HG03025 (cell line): ENCODE measurements at regions not wholly inside any gene's neighbourhood (a gene's known extent, or its start where the extent isn't known, plus 50 kb on each side); places are given as distances from the start of the nearest gene placed in this dataset.
"Not testable (repeated sequence)": the region's sequence is repeated elsewhere in the genome, so short reads cannot be mapped to it uniquely, and the experiment has no call there.

Experiments used
- ATAC-seq: cut with Tn5 transposase; IDR thresholded peaks from one replicate; pipeline ENCODE4 v1.9.1; 2021; ENCODE audit warnings: mild to moderate bottlenecking, moderate library complexity; ENCODE audit not compliant: unreplicated experiment, low FRiP score

- peak; percentile 5 for ATAC-seq
Observed at GRCh38 chr15:69666441-69666882, 213.8 kb downstream of the RPLP1 start.

DNA sequence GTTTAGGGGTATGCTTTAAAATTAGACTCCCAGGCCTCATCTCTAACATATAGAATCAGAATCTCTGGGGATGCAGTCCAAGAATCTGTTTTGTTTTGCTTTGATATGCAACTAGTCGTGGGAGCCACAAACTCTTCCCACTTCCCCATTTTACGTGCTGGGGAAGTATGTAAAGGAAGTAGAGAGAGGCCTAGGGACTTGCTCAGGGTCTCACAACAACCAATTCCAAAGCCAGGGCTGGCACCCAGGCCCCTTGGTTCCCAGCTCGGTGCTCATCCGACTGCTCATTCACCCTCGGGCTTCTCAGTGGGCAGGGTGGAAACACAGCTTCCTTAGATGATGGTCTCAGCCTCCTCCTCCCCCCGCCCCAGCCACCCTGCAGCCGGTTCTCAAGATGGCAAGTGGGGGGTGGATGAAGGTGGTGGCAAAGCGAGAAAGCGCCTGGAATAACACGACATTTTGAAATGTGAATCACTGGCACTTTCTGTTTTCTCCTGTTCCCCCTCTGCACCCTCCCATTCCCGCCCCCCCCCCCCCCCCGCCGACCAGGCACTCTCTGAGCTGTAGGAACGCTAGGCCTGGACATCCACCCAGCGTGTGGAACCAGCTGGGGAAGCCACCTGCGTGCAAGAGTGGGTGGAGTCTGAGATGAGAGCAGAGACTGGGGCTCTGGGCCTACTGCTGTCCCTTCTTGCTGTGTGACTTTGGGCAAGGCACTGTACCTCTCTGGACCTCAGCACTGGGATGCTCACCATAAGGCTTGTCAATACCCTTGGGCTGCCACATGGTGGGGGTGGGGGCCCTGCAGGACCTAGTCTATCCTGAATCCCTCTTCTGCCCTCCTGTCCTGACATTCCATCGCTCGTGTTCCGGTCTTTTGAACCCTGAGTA is 214.5 kb downstream of the RPLP1 start:
- ATAC-seq: peak; percentile 44

DNA sequence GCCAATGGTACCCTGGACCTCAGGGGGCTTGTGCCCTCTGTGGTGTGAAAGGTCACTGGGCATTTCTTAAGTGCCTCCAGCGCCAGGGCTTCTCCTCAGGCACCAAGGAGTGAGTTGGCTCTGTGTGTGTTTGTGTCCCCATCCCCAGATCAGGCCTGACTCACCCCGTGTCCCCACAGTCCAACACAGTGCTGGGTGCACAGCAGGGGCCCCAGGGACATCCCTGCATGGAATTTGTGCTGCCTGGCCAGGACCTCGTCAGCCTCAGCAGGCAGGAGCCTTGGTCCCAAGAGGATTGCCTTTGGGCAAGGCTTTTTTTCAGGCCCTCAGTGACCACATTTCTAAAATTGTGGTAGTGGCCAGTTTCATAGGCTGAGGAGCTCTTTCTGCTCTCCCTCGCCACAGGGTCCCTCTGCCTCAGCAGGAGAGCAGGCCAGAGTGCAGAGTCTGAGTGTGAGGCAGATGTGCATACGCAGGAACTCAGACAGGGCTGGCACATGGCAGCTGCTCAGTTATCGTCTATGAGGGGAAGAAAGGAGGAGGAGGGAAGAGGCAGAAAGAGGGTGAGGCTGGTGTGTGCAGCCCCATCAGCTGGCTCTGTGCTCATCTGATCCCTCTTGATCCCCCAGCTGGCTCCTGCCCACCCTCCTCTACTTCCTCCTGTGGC is 215.6 kb downstream of the RPLP1 start:
- ATAC-seq: no peak

GRCh38 chr15:69668963-69669362 is 216.3 kb downstream of the RPLP1 start:
- no peak for ATAC-seq

DNA sequence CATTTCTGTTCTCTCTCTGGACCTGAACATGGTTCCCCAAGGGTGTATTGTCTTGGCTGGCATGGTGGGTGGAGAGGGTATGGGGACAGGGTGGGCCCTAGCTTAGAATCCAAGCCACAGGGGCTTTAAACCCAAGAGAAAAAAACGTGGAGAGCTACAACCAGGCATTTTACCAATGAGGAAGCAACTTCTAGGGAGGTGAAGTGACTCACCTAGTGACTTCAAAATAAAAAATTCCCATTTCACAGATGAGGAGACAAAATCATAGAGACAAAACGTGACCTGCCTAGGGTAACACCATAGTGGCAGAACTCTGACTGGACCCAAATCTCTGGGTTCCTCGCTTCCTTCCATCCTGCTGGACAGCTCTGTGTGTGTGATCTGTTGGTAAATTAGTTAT is 216.8 kb downstream of the RPLP1 start:
- no peak for ATAC-seq

- no peak for ATAC-seq
Observed at GRCh38 chr15:69673291-69673881, 220.8 kb downstream of the RPLP1 start.

- ATAC-seq: no peak
Observed at GRCh38 chr15:69675731-69676130, 223.1 kb downstream of the RPLP1 start.

- ATAC-seq: no peak
Observed at GRCh38 chr15:69677403-69677802, 224.8 kb downstream of the RPLP1 start.

DNA sequence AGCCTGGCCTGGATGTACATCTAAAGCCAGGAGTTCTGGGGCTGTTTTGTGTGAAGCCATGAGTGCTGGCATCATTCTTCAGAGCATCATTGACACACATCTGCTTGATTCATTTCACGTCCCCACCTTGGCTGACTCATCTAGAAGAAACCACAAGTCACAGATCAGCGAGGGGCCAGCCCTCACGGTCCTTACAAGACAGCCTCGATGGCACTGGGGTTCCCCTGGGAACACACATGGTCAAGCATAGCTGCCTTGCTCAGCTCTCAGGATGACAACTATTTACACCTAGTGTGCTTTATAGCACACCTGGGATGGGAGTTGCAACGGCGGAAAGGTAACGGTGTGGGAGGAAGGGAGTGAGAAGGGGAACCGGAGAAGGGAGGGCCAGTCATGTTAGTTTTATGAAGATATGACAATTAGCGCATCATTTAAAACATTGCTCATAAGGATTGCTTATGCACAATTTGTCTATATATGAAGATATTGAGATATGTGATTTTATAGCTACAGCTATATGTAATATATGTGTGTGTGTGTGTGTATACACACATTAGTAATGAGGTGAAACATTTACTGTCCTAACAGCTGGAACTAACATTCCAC is 227.1 kb downstream of the RPLP1 start:
- no peak for ATAC-seq

GRCh38 chr15:69684823-69685222 is 232.2 kb downstream of the RPLP1 start:
- not testable (repeated sequence) for ATAC-seq

- no peak for ATAC-seq
Observed at GRCh38 chr15:69685512-69686452, 233.2 kb downstream of the RPLP1 start.

DNA sequence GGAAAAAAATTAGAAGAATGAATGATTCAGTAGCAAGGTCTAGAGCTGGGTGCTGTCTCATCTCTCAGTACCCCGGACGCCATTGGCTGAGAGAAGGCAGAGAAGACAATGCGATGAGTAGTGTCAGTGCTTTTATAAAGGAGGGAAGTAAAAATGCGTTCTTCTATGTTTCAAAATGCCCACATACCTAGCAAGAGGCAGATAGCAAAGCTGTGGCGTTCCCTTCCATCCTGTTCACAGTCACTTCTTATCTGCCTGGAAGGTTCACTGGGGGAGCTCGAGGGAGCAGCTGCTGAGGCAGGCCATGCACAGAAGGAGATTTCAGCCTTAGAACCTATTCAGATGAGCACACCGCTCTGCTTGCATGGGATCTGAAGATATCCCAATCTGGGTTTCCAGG is 234.0 kb downstream of the RPLP1 start:
- ATAC-seq: no peak

GRCh38 chr15:69689133-69689532 is 236.5 kb downstream of the RPLP1 start:
- ATAC-seq: no peak

GRCh38 chr15:69691307-69692015 is 238.8 kb downstream of the RPLP1 start:
- ATAC-seq: no peak

DNA sequence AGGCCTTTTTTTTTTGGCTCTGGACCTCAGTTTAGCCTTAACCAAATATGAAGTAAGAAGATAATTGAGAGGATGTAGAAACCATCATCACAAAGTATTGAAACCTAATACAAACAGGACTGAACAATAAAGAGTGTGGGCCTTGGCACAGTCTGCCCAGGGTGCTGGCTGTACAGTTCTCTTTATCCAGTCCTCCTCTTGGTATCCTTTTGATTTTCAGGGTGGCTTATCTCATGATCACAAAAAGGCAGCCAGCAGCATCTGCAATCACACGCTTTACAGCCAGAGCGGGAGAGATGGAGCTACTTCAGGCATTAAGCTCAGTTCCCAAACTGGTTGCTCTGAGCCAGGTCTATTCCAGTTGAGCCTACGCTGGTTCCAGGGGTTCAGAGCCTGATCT is 239.7 kb downstream of the RPLP1 start:
- ATAC-seq: no peak

GRCh38 chr15:69693059-69693458 is 240.4 kb downstream of the RPLP1 start:
- no peak for ATAC-seq

- no peak for ATAC-seq
Observed at GRCh38 chr15:69696946-69697345, 244.3 kb downstream of the RPLP1 start.

DNA sequence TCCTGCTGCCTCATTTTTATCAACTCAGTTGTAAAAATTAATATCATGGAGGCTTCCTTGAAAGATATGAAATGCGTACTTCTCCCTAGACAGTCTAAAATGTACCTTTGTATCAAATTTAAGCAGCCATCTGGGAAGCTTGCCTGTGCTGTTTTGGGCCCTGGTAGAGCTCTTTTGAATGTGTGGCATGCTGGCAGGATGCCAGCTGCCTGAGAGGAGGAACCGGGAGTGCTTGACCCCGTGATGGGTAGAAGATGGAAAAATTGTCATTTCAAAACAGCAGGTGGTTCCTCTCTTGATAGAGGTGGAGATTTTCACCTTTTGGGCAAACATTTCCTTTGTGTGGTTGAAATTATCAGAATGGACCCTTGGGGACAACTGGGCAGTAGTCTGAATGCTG is 245.3 kb downstream of the RPLP1 start:
- no peak for ATAC-seq

- no peak for ATAC-seq
Observed at GRCh38 chr15:69699096-69699495, 246.5 kb downstream of the RPLP1 start.
